ENCODE measurements at regions not wholly inside any gene's neighbourhood (a gene's known extent, or its start where the extent isn't known, plus 50 kb on each side); places are given as distances from the start of the nearest gene placed in this dataset.
A peak's percentile ranks its signal among the peaks of the same experiment; 100 is the strongest.
"Not testable (repeated sequence)": the region's sequence is repeated elsewhere in the genome, so short reads cannot be mapped to it uniquely, and the experiment has no call there.

GRCh38 chr4:42767669-42768068 lies 110.8 kb upstream of the ATP8A1 start:
- Histone ChIP-seq H3K27me3 (no peaks in the 10 kb centered on the region), H3K4me3 (no peak overlapping the region), H3K9me3 (no peaks in the 10 kb centered on the region), H3K27ac (no peak overlapping the region), H3K4me1 (no peaks in the 10 kb centered on the region), H3K36me3 (no peaks in the 10 kb centered on the region)
- no peak for TF ChIP-seq CTCF (IDR thresholded peaks at IDR 0.05)
- DNase-seq (ENCODE audit: low spot score): no peak

DNA sequence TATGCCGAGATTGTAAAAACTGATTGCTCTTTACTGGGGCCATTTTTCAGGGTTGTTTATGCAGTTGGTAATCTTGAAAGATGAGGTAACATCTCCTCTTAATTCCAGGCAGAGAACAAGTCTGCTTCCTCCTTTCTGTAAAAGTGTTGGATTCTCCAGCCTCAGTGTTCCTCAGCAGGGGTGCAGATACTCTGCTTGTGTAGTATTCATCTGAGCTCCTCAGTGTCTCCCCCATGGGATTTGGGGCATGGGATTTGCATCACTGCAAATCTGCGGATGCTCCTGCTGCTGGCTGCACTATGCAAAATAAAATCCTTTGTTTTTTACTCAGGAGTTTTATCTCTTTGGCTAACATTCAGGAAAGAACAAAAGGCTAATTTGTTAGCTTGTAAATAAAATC lies 104.9 kb upstream of the ATP8A1 start:
- Histone ChIP-seq H3K36me3 (no peaks in the 10 kb centered on the region), H3K4me3 (no peak overlapping the region), H3K27me3 (no peaks in the 10 kb centered on the region), H3K4me1 (no peaks in the 10 kb centered on the region), H3K27ac (no peak overlapping the region), H3K9me3 (no peaks in the 10 kb centered on the region)
- TF ChIP-seq CTCF (IDR thresholded peaks at IDR 0.05): no peak
- no peak for DNase-seq (ENCODE audit: low spot score)

DNA sequence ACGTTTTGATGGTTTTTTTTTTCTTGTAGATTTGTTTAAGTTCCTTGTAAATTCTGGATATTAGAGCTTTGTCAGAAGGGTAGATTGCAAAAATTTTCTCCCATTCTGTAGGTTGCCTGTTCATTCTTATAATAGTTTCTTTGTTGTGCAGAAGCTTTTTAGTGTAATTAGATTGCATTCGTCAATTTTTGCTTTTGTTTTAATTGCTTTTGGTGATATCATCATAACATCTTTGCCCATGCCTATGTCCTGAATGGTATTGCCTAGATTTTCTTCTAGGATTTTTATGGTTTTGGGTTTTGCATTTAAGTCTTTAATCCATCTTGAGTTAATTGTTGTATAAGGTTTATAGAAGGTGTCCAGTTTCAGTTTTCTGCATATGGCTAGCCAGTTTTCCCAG lies 98.1 kb upstream of the ATP8A1 start:
- H3K4me3 ChIP-seq; DNase-seq (ENCODE audit: low spot score); H3K9me3 ChIP-seq; H3K27ac ChIP-seq; H3K27me3 ChIP-seq; H3K36me3 ChIP-seq; H3K4me1 ChIP-seq: not testable (repeated sequence)

- Histone ChIP-seq H3K36me3 (no peaks in the 10 kb centered on the region), H3K9me3 (no peaks in the 10 kb centered on the region), H3K4me1 (no peaks in the 10 kb centered on the region), H3K27ac (no peak overlapping the region), H3K27me3 (no peaks in the 10 kb centered on the region), H3K4me3 (no peak overlapping the region)
- TF ChIP-seq CTCF (IDR thresholded peaks at IDR 0.05): no peak
- DNase-seq (ENCODE audit: low spot score): no peak
Observed at GRCh38 chr4:42751587-42751986, 94.7 kb upstream of the ATP8A1 start.

- no peak overlapping the region for H3K4me3 ChIP-seq
Observed at GRCh38 chr4:42750856-42751255, 94.0 kb upstream of the ATP8A1 start.

GRCh38 chr4:42750091-42750490 lies 93.2 kb upstream of the ATP8A1 start:
- no peaks in the 10 kb centered on the region for H3K27me3 ChIP-seq
- peaks cover 3% of the 10 kb centered on the region in 2 donors for H3K9me3 ChIP-seq
- DNase-seq (ENCODE audit: low spot score): no peak
- H3K27ac ChIP-seq: no peak overlapping the region
- H3K36me3 ChIP-seq: no peaks in the 10 kb centered on the region
- no peaks in the 10 kb centered on the region for H3K4me1 ChIP-seq
- TF ChIP-seq CTCF (IDR thresholded peaks at IDR 0.05): peak; percentile 8 to 55
- H3K4me3 ChIP-seq: no peak overlapping the region

More at GRCh38 chr4:42750856-42751255, 94.0 kb upstream of the ATP8A1 start:
- Histone ChIP-seq H3K4me1 (no peaks in the 10 kb centered on the region), H3K27ac (no peak overlapping the region), H3K9me3 (peaks cover 0 to 1% of the 10 kb centered on the region in 2 donors), H3K27me3 (no peaks in the 10 kb centered on the region), H3K36me3 (no peaks in the 10 kb centered on the region)
- no peak for TF ChIP-seq CTCF (IDR thresholded peaks at IDR 0.05)
- DNase-seq (ENCODE audit: low spot score): no peak

Measured in right atrium auricular region (tissue), 2 donors.